ENCODE measurements at regions not wholly inside any gene's neighbourhood (a gene's known extent, or its start where the extent isn't known, plus 50 kb on each side); places are given as distances from the start of the nearest gene placed in this dataset.

- TF ChIP-seq, protein P1, sequence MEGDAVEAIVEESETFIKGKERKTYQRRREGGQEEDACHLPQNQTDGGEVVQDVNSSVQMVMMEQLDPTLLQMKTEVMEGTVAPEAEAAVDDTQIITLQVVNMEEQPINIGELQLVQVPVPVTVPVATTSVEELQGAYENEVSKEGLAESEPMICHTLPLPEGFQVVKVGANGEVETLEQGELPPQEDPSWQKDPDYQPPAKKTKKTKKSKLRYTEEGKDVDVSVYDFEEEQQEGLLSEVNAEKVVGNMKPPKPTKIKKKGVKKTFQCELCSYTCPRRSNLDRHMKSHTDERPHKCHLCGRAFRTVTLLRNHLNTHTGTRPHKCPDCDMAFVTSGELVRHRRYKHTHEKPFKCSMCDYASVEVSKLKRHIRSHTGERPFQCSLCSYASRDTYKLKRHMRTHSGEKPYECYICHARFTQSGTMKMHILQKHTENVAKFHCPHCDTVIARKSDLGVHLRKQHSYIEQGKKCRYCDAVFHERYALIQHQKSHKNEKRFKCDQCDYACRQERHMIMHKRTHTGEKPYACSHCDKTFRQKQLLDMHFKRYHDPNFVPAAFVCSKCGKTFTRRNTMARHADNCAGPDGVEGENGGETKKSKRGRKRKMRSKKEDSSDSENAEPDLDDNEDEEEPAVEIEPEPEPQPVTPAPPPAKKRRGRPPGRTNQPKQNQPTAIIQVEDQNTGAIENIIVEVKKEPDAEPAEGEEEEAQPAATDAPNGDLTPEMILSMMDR (conservative IDR thresholded peaks at IDR 0.05; ENCODE audit: low read depth in 2 of 2): no peak
- TF ChIP-seq POLR2AphosphoS5 (IDR thresholded peaks at IDR 0.05; ENCODE audit: low read depth) (no peak), EZH2phosphoT487 (IDR thresholded peaks at IDR 0.05; ENCODE audit: unreplicated experiment) (no peak), NANOG (IDR thresholded peaks at IDR 0.05; ENCODE audit: borderline replicate concordance) (no peak), STAT1 (IDR thresholded peaks at IDR 0.05; ENCODE audit: unreplicated experiment) (no peak), CREB1 (CRISPR knock-in tag; IDR thresholded peaks at IDR 0.05; ENCODE audit: low read depth) (no peak), EZH2 (IDR thresholded peaks at IDR 0.05; ENCODE audit: low read depth, unreplicated experiment) (no peak), ZNF114 (CRISPR knock-in tag; IDR thresholded peaks at IDR 0.05) (no peak), JUNB (IDR thresholded peaks at IDR 0.05; ENCODE audit: unreplicated experiment) (no peak), ZNF331 (CRISPR knock-in tag; IDR thresholded peaks at IDR 0.05; ENCODE audit: low read depth) (no peak)
- TF ChIP-seq, protein P2, sequence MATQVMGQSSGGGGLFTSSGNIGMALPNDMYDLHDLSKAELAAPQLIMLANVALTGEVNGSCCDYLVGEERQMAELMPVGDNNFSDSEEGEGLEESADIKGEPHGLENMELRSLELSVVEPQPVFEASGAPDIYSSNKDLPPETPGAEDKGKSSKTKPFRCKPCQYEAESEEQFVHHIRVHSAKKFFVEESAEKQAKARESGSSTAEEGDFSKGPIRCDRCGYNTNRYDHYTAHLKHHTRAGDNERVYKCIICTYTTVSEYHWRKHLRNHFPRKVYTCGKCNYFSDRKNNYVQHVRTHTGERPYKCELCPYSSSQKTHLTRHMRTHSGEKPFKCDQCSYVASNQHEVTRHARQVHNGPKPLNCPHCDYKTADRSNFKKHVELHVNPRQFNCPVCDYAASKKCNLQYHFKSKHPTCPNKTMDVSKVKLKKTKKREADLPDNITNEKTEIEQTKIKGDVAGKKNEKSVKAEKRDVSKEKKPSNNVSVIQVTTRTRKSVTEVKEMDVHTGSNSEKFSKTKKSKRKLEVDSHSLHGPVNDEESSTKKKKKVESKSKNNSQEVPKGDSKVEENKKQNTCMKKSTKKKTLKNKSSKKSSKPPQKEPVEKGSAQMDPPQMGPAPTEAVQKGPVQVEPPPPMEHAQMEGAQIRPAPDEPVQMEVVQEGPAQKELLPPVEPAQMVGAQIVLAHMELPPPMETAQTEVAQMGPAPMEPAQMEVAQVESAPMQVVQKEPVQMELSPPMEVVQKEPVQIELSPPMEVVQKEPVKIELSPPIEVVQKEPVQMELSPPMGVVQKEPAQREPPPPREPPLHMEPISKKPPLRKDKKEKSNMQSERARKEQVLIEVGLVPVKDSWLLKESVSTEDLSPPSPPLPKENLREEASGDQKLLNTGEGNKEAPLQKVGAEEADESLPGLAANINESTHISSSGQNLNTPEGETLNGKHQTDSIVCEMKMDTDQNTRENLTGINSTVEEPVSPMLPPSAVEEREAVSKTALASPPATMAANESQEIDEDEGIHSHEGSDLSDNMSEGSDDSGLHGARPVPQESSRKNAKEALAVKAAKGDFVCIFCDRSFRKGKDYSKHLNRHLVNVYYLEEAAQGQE (IDR thresholded peaks at IDR 0.05; ENCODE audit: unreplicated experiment): no peak
- TF ChIP-seq, protein P3, sequence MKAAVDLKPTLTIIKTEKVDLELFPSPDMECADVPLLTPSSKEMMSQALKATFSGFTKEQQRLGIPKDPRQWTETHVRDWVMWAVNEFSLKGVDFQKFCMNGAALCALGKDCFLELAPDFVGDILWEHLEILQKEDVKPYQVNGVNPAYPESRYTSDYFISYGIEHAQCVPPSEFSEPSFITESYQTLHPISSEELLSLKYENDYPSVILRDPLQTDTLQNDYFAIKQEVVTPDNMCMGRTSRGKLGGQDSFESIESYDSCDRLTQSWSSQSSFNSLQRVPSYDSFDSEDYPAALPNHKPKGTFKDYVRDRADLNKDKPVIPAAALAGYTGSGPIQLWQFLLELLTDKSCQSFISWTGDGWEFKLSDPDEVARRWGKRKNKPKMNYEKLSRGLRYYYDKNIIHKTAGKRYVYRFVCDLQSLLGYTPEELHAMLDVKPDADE (IDR thresholded peaks at IDR 0.05): no peak
Measured at GRCh38 chr13:94896719-94897317, 184.5 kb upstream of the SOX21 start.
